Eye (tissue), 1 donor: ENCODE measurements at regions not wholly inside any gene's neighbourhood (a gene's known extent, or its start where the extent isn't known, plus 50 kb on each side); places are given as distances from the start of the nearest gene placed in this dataset.
A peak's percentile ranks its signal among the peaks of the same experiment; 100 is the strongest.
"Not testable (repeated sequence)": the region's sequence is repeated elsewhere in the genome, so short reads cannot be mapped to it uniquely, and the experiment has no call there.

Source experiments
- DNase-seq: peaks from one replicate; pipeline ENCODE4 v3.0.0-alpha.2; 2015

- not testable (repeated sequence) for DNase-seq
Measured at GRCh38 chr2:242009846-242010245, 140.3 kb downstream of the RTP5 start.

GRCh38 chr2:242010252-242011166, 141.0 kb downstream of the RTP5 start:
- peak; percentile 15 for DNase-seq

GRCh38 chr2:242011167-242011513, 141.6 kb downstream of the RTP5 start:
- no peak for DNase-seq

- no peak for DNase-seq
Measured at GRCh38 chr2:242011516-242011915, 142.0 kb downstream of the RTP5 start.

DNA sequence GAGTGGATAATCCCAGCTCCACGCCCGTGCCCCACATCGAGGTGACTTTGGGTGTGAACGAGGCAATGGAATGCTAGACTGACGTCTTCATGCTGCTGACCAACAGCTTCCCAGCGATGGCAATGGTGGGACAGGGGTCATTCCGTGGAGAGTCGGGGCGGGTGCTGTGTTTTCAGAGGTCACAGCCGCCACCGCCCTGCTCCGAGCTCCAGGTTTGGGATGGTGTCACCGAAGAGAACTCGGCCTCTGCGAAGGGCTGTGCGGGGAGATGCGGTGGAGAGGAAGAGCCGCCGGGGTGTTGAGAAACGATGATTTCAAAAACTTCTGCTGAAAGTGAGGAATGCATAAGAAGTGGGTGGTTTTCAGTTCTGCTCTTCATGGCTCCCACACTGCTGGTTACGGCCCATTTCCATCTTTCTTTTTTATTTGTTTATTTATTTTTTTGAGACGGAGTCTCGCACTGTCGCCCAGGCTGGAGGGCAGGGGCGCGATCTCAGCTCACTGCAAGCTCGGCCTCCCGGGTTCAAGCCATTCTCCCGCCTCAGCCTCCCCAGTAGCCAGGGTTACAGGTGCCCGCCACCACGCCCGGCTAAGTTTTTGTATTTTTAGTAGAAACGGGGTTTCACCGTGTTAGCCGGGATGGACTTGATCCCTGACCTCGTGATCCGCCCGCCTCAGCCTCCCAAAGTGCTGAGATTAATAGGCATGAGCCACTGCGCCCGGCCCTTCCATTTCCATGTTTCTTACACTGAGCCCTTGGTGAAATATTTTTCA, 142.6 kb downstream of the RTP5 start:
- no peak for DNase-seq

- DNase-seq, result no peak
Measured at GRCh38 chr2:242012956-242013764, 143.6 kb downstream of the RTP5 start.

DNA sequence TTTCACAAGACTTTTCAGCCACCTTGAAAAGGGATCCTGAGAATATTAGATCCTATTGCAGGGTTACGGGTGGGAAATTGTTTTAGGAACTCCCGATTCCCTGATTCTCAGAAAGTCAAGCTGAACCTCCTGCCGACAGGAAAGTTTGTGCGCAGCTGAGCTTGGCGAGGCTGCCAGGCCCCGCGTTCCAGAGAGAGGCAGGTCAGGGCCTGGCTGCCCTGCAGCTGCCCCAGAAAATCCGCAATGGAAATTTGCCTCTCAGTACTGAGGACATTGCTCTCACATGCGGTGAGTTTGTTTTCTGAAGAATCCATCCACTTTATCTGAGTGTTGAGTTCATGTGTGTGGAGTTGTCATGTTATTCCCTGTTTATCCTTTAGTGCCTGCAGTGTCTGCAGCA, 144.2 kb downstream of the RTP5 start:
- no peak for DNase-seq

DNA sequence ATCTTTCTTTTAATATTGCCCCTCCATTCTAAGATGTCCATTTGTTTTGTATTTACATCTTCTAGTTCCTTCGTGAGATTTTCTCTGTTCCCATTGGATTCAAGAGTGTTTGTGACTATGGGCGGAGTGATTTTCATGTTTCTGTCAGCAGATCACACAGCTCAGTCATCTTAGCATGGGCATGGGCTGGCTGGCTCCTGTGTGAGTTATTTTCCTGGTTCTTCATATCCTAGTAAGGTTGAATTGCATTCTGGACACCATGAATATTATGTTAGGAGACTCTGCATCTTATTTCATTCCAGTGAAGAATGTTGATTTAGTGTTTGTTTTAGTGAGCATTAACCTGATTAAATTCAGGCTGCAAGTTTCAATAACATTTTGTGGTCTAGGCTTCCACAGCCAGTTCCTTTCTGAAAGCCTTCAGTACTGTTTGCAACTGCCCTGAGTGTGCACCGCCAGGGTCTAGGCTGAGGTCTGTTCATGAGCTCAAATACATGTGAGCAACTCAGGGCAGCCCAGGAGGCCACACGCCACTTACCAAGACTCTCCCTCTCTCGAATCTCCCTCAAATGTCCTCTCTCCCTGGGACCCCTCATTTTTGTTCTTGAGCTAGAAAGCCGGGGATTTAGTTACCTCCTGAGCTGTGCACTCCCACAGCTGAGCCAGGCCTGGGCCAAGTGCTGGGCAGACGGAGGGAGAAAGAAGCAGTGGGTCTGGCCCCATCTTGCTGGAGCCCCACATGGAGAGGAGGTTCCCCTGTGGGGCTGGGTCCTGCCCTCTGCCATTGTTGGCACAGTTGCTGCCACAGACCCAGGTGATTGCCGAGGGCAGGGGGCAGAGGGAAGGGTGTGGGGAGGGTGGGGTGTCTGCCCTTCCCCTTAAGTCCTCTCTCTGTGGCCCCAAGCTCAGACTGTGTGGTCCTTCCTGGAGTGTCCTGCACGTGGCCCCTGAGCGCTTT, 145.9 kb downstream of the RTP5 start:
- no peak for DNase-seq

GRCh38 chr2:242017086-242017485, 147.6 kb downstream of the RTP5 start:
- no peak for DNase-seq

DNA sequence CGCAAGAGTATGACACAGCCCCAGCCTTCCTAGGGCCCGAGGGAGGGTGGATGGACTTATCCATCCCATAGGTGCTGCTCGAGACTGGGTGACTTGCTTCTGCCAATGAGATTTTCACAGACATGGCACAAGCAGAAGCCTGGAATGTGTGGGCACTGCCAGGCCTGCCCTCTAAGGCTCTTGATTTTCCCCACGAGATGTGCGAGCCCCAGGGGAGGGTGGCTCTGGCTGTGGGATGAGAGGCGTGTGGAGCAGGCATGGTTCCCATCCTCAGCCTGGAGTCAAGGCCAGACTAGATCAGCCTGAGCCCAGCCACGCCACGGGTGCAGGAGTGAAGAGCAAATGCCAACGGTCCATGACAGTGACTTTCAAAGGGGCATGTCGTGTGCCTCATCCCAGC, 148.9 kb downstream of the RTP5 start:
- not testable (repeated sequence) for DNase-seq

GRCh38 chr2:242019344-242019743, 149.8 kb downstream of the RTP5 start:
- DNase-seq, result no peak

GRCh38 chr2:242020196-242021004, 150.9 kb downstream of the RTP5 start:
- DNase-seq, result peak; percentile 1

DNA sequence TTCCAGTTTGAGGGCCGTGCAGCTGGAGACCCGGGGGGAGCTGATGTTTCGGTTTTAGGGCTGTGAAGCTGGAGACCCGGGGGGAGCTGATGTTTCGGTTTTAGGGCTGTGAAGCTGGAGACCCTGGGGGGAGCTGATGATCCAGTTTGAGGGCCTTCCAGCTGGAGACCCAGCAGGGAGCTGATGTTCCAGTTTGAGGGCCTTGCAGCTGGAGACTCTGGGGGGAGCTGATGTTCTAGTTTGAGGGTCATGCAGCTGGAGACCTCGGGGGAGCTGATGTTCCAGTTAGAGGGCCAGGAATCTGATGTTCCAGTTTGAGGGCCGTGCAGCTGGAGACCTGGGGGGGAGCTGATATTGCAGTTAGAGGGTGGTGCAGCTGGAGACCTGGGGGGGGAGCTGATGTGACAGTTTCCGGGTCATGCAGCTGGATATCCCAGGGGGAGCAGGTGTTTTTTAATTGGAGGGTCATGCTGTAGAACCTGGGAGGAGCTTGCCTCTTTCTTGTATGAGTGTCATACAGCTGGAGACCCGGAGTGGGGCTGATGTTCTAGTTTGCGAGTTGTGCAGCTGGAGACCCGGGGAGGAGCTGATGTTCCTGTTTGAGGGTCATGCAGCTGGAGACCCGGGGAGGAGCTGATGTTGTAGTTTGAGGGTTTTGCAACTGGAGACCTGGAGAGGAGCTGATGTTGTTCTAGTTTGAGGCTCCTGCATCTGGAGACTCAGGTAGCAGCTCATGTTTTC, 153.2 kb downstream of the RTP5 start:
- DNase-seq, result no peak

DNA sequence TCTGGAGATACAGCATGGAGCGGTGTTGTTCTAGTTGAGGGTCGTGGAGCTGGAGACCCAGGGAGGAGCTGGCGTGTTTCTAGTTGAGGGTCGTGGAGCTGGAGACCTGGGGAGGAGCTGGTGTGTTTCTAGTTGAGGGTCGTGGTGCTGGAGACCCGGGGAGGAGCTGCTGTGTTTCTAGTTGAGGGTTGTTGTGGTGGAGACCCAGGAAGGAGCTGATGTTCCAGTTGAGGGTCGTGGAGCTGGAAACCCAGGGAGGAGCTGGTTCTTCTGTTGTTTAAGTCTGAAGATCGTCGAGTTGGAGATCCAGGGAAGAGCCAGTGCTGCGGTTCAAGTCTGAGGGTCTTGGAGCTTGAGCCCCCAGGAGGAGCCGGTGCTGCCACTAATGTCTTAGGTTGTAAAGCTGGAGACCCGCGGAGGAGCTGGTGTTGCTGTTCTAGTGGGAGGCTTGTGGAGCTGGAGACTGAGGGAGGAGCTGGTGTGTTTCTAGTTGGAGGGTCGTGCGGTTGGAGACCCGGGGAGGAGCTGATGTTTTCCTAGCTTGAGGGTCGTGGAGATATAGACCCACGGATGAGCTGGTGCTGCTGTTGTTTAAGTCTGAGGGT, 155.3 kb downstream of the RTP5 start:
- no peak for DNase-seq

DNA sequence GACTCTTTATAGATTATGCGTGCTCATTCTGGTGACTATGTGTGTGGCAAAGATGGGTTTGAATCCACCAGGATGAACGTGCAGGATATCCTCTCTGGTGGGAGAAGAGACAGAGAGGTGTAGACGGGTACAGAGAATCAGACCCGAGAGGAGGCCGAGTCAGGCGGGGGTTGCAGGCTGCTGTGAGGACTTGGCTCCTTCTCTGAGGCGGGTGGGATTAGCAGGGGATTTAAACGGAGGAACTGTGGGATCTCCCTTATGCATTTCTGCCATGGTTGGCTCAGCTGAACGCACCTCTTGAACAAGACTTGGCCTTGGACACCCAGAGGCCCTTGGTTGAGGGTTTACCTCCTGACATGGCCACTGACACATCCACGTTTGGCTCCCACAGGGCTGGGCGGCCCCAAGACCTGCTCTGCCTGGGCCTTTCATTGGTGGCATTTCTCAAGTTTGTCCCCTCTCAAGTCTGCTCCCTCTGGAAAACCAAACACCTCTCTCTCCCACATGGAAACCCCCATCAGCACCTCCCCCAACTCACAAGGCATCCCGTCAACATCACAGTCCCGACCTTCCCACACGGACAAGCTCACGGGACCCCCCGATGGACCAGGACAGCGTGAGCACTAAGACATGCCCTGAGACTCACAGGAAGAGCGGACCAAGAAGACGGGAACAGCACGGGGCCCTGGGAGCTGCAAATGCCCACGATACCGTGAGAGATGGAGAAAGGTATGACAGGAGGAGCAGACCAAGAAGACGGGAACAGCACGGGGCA, 158.3 kb downstream of the RTP5 start:
- DNase-seq, result no peak

GRCh38 chr2:242029422-242030225, 160.1 kb downstream of the RTP5 start:
- DNase-seq, result no peak

GRCh38 chr2:242030226-242030575, 160.7 kb downstream of the RTP5 start:
- DNase-seq, result no peak

DNA sequence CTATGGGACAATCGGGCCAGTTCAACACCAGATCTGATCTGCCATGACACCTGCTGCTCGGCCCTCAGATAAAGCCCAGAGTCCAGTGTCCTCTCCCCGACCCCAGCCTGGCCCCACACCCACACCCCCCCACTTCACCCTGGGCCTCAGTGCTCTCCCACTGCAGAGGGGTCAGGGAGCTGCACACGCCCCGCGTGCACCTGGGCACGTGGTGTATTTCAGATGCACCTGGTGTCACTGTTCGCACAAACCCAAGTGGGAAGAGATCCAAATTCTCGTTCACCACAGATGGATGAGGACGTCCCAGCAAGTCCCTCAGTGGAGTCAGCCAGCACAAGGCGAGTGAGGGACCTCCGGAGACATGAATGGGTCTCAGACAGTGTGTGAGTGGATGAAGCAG, 161.3 kb downstream of the RTP5 start:
- DNase-seq, result no peak
